ENCODE measurements at regions not wholly inside any gene's neighbourhood (a gene's known extent, or its start where the extent isn't known, plus 50 kb on each side); places are given as distances from the start of the nearest gene placed in this dataset.

GRCh38 chr6:25224242-25224641 is 54.9 kb upstream of the CARMIL1 start:
- no peak for DNase-seq

GRCh38 chr6:25227854-25228253 is 51.3 kb upstream of the CARMIL1 start:
- no peak for DNase-seq
